Colon (tissue), 2 donors: ENCODE measurements at regions not wholly inside any gene's neighbourhood (a gene's known extent, or its start where the extent isn't known, plus 50 kb on each side); places are given as distances from the start of the nearest gene placed in this dataset.
"Not testable (repeated sequence)": the region's sequence is repeated elsewhere in the genome, so short reads cannot be mapped to it uniquely, and the experiment has no call there.

Experiments
- FAIRE-seq: peaks from 2 replicates; lab custom pipeline; 2012; peaks lifted over from hg19 to GRCh38; lab: Jason Lieb, UNC
- donor health status: control.
- donor health status: control.

GRCh38 chr2:111287646-111288568 is 167.2 kb downstream of the BCL2L11 start:
- FAIRE-seq = not testable (repeated sequence)

- not testable (repeated sequence) for FAIRE-seq
Observed at GRCh38 chr2:111290370-111290769, 169.7 kb downstream of the BCL2L11 start.

- FAIRE-seq = not testable (repeated sequence)
Observed at GRCh38 chr2:111291566-111291965, 170.9 kb downstream of the BCL2L11 start.

- not testable (repeated sequence) for FAIRE-seq
Observed at GRCh38 chr2:111292232-111292968, 171.7 kb downstream of the BCL2L11 start.

- not testable (repeated sequence) for FAIRE-seq
Observed at GRCh38 chr2:111294699-111295098, 174.0 kb downstream of the BCL2L11 start.

GRCh38 chr2:111296122-111296804 is 175.5 kb downstream of the BCL2L11 start:
- FAIRE-seq = not testable (repeated sequence)

GRCh38 chr2:111297128-111297527 is 176.4 kb downstream of the BCL2L11 start:
- not testable (repeated sequence) for FAIRE-seq

- not testable (repeated sequence) for FAIRE-seq
Observed at GRCh38 chr2:111298927-111299326, 178.2 kb downstream of the BCL2L11 start.

GRCh38 chr2:111299635-111300034 is 178.9 kb downstream of the BCL2L11 start:
- not testable (repeated sequence) for FAIRE-seq

GRCh38 chr2:111301677-111302076 is 181.0 kb downstream of the BCL2L11 start:
- FAIRE-seq = not testable (repeated sequence)

- not testable (repeated sequence) for FAIRE-seq
Observed at GRCh38 chr2:111302397-111303218, 181.9 kb downstream of the BCL2L11 start.

GRCh38 chr2:111307302-111307701 is 186.6 kb downstream of the BCL2L11 start:
- not testable (repeated sequence) for FAIRE-seq

- not testable (repeated sequence) for FAIRE-seq
Observed at GRCh38 chr2:111309231-111310075, 188.7 kb downstream of the BCL2L11 start.

- FAIRE-seq = not testable (repeated sequence)
Observed at GRCh38 chr2:111310395-111310794, 189.7 kb downstream of the BCL2L11 start.

- FAIRE-seq = not testable (repeated sequence)
Observed at GRCh38 chr2:111311568-111311967, 190.9 kb downstream of the BCL2L11 start.

- FAIRE-seq = not testable (repeated sequence)
Observed at GRCh38 chr2:111312897-111313607, 192.3 kb downstream of the BCL2L11 start.

- FAIRE-seq = not testable (repeated sequence)
Observed at GRCh38 chr2:111313711-111314110, 193.0 kb downstream of the BCL2L11 start.

- not testable (repeated sequence) for FAIRE-seq
Observed at GRCh38 chr2:111315188-111315917, 194.6 kb downstream of the BCL2L11 start.

- FAIRE-seq = not testable (repeated sequence)
Observed at GRCh38 chr2:111316221-111316741, 195.6 kb downstream of the BCL2L11 start.
